HCT116 (cell line): ENCODE measurements at regions not wholly inside any gene's neighbourhood (a gene's known extent, or its start where the extent isn't known, plus 50 kb on each side); places are given as distances from the start of the nearest gene placed in this dataset.

Source experiments
- ATAC-seq: fragments of 200-7000 bp; cut with Tn5 transposase; 2 replicates; pipeline ENCODE4 v1.9.1; 2020; ENCODE audit warnings: mild to moderate bottlenecking, moderate library complexity
- BruUV-seq: library from RNA; stranded (reverse); fragments of 400-500 nt; replicated peaks from 2 replicates; lab custom pipeline; 2021; lab: Mats Ljungman, UMichigan
- CTCF ChIA-PET: fragments of 300-600 bp; sonication (Branson Sonifier 250); formaldehyde crosslinking; loops from one replicate; lab custom pipeline; 2021; ENCODE audit warnings: antibody characterized with exemption; lab: Charles Lee
- POLR2A ChIA-PET: fragments of 300-600, 350-600 bp; sonication (Branson Sonifier 250); formaldehyde crosslinking; loops from one replicate; lab custom pipeline; 2021; ENCODE audit warnings: antibody characterized with exemption; lab: Charles Lee
- RAD21 ChIA-PET, 2 experiments: fragments of 300-600 bp; sonication (Branson Sonifier 250); formaldehyde crosslinking; loops; one replicate each; lab custom pipeline; 2023; ENCODE audit warnings: low total read pairs in 2 of 2; ENCODE audit not compliant: uncharacterized antibody in 2 of 2, unreplicated experiment in 2 of 2, low non-redundant PET in 1 of 2; lab: Charles Lee
- DNase-seq: peaks from one replicate; pipeline ENCODE4 v3.0.0-alpha.2; 2010; ENCODE audit warnings: low read depth, low spot score
- H2AFZ ChIP-seq: fragments of 200-600 bp; shearing (Covaris generic), sonication (generic); 2 replicates; pipeline ENCODE4 v1.6.1; 2017; ENCODE audit warnings: low read depth, mixed run types, mixed read lengths, antibody characterized with exemption, low read length; ENCODE audit not compliant: poor library complexity, severe bottlenecking
- H3K27ac ChIP-seq: 2 replicates; pipeline ENCODE4 v1.5.1; 2012; ENCODE audit warnings: low read depth, low read length
- H3K27me3 ChIP-seq: fragments of 200-600 bp; sonication (generic); 2 replicates; pipeline ENCODE4 v1.6.1; 2016; ENCODE audit warnings: mixed run types, low read length, mixed read lengths; ENCODE audit not compliant: insufficient read depth
- H3K36me3 ChIP-seq, 2 experiments: fragments of 200-500 bp in 1 of 2; fragments of 200-600 bp in 1 of 2; sonication (Bioruptor generic) in 1 of 2; sonication (generic) in 1 of 2; 2 replicates each; pipeline versions ENCODE4 v1.5.1 to v1.6.1; 2014 to 2016; ENCODE audit warnings: low read length in 2 of 2, inconsistent platforms in 1 of 2, mixed read lengths in 1 of 2, mixed run types in 1 of 2; ENCODE audit not compliant: insufficient read depth in 2 of 2, control insufficient read depth in 1 of 2
- H3K4me1 ChIP-seq, 2 experiments: fragments of 200-600 bp in 1 of 2; sonication (generic) in 1 of 2; 2 replicates each; pipeline versions ENCODE4 v1.5.1 to v1.6.1; 2012 to 2017; ENCODE audit warnings: low read length in 2 of 2, inconsistent platforms in 1 of 2, mild to moderate bottlenecking in 1 of 2, mixed read lengths in 1 of 2, mixed run types in 1 of 2, moderate library complexity in 1 of 2; ENCODE audit not compliant: insufficient read depth in 2 of 2, control insufficient read depth in 1 of 2
- H3K4me2 ChIP-seq: fragments of 200-600 bp; sonication (generic); 2 replicates; pipeline ENCODE4 v1.6.1; 2017; ENCODE audit warnings: mixed run types, low read length, mixed read lengths
- H3K4me3 ChIP-seq, 2 experiments: fragments of 200-600 bp in 1 of 2; sonication (generic) in 1 of 2; replicated peaks in 1 of 2; 2 replicates each; pipeline ENCODE4 v1.5.1; 2011 to 2016; ENCODE audit warnings: low read length in 2 of 2, control low read depth in 1 of 2, low read depth in 1 of 2, mild to moderate bottlenecking in 1 of 2, mixed read lengths in 1 of 2, mixed run types in 1 of 2
- H3K79me2 ChIP-seq: fragments of 200-600 bp; sonication (generic); 2 replicates; pipeline ENCODE4 v1.6.1; 2017; ENCODE audit warnings: mild to moderate bottlenecking, mixed run types, low read length, moderate library complexity, mixed read lengths; ENCODE audit not compliant: insufficient read depth
- H3K9ac ChIP-seq: fragments of 200-600 bp; sonication (generic); 2 replicates; pipeline ENCODE4 v1.6.1; 2016; ENCODE audit warnings: low read length, mixed read lengths
- H3K9me2 ChIP-seq: fragments of 200-600 bp; sonication (generic), shearing (Covaris generic); 2 replicates; pipeline ENCODE4 v1.6.1; 2017; ENCODE audit warnings: mixed run types, mild to moderate bottlenecking, moderate library complexity; ENCODE audit not compliant: insufficient read depth
- H3K9me3 ChIP-seq, 2 experiments: fragments of 200-500 bp in 1 of 2; fragments of 200-600 bp in 1 of 2; sonication (Bioruptor generic) in 1 of 2; sonication (generic) in 1 of 2; 2 replicates each; pipeline ENCODE4 v1.6.1; 2014 to 2017; ENCODE audit warnings: low read length in 2 of 2, mixed read lengths in 2 of 2, inconsistent platforms in 1 of 2, low read depth in 1 of 2, mild to moderate bottlenecking in 1 of 2, mixed run types in 1 of 2, moderate library complexity in 1 of 2; ENCODE audit not compliant: control insufficient read depth in 1 of 2, insufficient read depth in 1 of 2
- H4K20me1 ChIP-seq: fragments of 200-600 bp; sonication (generic), shearing (Covaris generic); 2 replicates; pipeline ENCODE4 v1.6.1; 2017; ENCODE audit warnings: mixed run types, mild to moderate bottlenecking, moderate library complexity; ENCODE audit not compliant: insufficient read depth
- SP1 ChIP-seq: IDR thresholded peaks from 2 replicates; pipeline ENCODE4 v1.6.1; 2012; ENCODE audit warnings: low read depth
- TCF7L2 ChIP-seq: IDR thresholded peaks from 2 replicates; pipeline ENCODE4 v1.7.0; 2011; ENCODE audit warnings: borderline replicate concordance, inconsistent platforms; ENCODE audit not compliant: insufficient read depth, insufficient read length; ENCODE audit errors: extremely low read depth
- ZFX ChIP-seq: fragments of 450-650 bp; IDR thresholded peaks from 2 replicates; pipeline ENCODE4 v1.6.1; 2017
- intact Hi-C: fragments of 100-400 bp; cut with micrococcal nuclease; formaldehyde crosslinking; loops from 2 replicates; pipeline ENCODE4 v1.10.0; 2022
- TF ChIP-seq, protein P1 (sequence below): IDR thresholded peaks from 2 replicates; pipeline ENCODE4 v1.6.1; 2012; ENCODE audit warnings: low read depth
- TF ChIP-seq, protein P2 (sequence below), 3 experiments: fragments of 200-600 bp in 1 of 3; sonication (generic) in 1 of 3; IDR thresholded peaks in 2 of 3; conservative IDR thresholded peaks in 1 of 3; 2 replicates each; pipeline ENCODE4 v1.5.1; 2012 to 2017; ENCODE audit warnings: low read depth in 2 of 3, low read length in 2 of 3, antibody characterized with exemption in 1 of 3, borderline replicate concordance in 1 of 3, control low read depth in 1 of 3, mild to moderate bottlenecking in 1 of 3, mixed read lengths in 1 of 3, mixed run types in 1 of 3, moderate library complexity in 1 of 3; ENCODE audit not compliant: insufficient read depth in 1 of 3

DNA sequence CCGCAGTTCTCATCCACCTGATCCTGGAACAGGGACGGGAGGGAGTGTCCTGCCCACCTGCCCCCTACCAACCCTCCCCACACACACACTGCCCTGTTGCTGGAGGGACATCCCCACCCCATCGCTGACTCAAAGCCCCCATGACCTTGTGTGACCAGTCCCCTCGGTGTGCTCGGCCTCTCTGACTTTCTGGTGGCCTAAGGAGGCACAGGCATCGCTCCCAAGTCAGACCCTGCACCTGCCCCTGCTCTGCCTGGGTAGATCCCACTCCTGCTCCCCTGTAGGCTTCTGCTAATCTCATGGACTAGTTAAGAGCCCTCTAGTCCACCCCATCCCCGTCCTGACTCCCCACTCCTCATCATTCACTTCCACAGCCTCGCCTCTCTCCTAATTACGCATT, 58.8 kb upstream of the DOCK1 start:
- H3K27me3 ChIP-seq = peaks cover 17% of the 10 kb centered on the region
- H3K9me3 ChIP-seq = no peaks in the 10 kb centered on the region
- no peaks in the 10 kb centered on the region for H3K36me3 ChIP-seq
- H3K4me1 ChIP-seq = no peaks in the 10 kb centered on the region
- no peak overlapping the region for H3K9ac ChIP-seq
- BruUV-seq = no TSS peak
- H3K9me2 ChIP-seq = no peaks in the 10 kb centered on the region
- ChIA-PET POLR2A (no interaction called here), RAD21 (no interaction called here), CTCF (no interaction called here)
- no peak for TF ChIP-seq TCF7L2
- no peak for TF ChIP-seq ZFX
- TF ChIP-seq, protein P1, sequence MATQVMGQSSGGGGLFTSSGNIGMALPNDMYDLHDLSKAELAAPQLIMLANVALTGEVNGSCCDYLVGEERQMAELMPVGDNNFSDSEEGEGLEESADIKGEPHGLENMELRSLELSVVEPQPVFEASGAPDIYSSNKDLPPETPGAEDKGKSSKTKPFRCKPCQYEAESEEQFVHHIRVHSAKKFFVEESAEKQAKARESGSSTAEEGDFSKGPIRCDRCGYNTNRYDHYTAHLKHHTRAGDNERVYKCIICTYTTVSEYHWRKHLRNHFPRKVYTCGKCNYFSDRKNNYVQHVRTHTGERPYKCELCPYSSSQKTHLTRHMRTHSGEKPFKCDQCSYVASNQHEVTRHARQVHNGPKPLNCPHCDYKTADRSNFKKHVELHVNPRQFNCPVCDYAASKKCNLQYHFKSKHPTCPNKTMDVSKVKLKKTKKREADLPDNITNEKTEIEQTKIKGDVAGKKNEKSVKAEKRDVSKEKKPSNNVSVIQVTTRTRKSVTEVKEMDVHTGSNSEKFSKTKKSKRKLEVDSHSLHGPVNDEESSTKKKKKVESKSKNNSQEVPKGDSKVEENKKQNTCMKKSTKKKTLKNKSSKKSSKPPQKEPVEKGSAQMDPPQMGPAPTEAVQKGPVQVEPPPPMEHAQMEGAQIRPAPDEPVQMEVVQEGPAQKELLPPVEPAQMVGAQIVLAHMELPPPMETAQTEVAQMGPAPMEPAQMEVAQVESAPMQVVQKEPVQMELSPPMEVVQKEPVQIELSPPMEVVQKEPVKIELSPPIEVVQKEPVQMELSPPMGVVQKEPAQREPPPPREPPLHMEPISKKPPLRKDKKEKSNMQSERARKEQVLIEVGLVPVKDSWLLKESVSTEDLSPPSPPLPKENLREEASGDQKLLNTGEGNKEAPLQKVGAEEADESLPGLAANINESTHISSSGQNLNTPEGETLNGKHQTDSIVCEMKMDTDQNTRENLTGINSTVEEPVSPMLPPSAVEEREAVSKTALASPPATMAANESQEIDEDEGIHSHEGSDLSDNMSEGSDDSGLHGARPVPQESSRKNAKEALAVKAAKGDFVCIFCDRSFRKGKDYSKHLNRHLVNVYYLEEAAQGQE = no peak
- TF ChIP-seq SP1 = no peak
- intact Hi-C loops = no loop called here
- no peaks in the 10 kb centered on the region for H4K20me1 ChIP-seq
- no peak overlapping the region for H3K4me3 ChIP-seq
- no peaks in the 10 kb centered on the region for H3K79me2 ChIP-seq
- H2AFZ ChIP-seq = no peak overlapping the region
- H3K27ac ChIP-seq = no peak overlapping the region
- DNase-seq = no peak
- H3K4me2 ChIP-seq = no peak overlapping the region
- 0 out of 2 replicates have a peak, but pooled peaks have one; percentile 19 for ATAC-seq

DNA sequence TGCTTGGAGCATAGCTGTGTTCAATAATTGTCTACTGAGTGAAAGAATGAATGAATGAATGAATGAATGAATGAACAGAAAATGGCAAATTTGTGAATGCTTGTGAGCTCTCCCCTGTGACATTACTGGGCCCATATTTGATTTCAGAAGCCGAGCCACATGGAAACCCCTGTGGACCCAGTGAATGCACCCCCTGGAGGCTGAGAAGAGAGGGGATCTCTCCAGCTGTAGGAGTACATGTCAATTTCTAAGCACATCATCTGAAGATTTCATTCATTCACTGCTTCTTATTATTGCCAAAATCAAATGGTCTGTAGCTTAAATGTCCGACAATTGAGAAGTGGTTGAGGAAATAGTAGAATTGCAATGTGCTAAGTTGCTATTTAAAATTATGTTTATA, 58.3 kb upstream of the DOCK1 start:
- ChIA-PET RAD21 (no interaction called here), CTCF (no interaction called here), POLR2A (no interaction called here)
- H3K36me3 ChIP-seq = no peaks in the 10 kb centered on the region
- peaks cover 22% of the 10 kb centered on the region for H3K27me3 ChIP-seq
- TF ChIP-seq, protein P2, sequence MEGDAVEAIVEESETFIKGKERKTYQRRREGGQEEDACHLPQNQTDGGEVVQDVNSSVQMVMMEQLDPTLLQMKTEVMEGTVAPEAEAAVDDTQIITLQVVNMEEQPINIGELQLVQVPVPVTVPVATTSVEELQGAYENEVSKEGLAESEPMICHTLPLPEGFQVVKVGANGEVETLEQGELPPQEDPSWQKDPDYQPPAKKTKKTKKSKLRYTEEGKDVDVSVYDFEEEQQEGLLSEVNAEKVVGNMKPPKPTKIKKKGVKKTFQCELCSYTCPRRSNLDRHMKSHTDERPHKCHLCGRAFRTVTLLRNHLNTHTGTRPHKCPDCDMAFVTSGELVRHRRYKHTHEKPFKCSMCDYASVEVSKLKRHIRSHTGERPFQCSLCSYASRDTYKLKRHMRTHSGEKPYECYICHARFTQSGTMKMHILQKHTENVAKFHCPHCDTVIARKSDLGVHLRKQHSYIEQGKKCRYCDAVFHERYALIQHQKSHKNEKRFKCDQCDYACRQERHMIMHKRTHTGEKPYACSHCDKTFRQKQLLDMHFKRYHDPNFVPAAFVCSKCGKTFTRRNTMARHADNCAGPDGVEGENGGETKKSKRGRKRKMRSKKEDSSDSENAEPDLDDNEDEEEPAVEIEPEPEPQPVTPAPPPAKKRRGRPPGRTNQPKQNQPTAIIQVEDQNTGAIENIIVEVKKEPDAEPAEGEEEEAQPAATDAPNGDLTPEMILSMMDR (IDR thresholded peaks at IDR 0.05 in 2 of 3, conservative IDR thresholded peaks at IDR 0.05 in 1 of 3; ENCODE audit: borderline replicate concordance in 1 of 3, insufficient read depth in 1 of 3, low read depth in 2 of 3, low read length in 2 of 3) = peak in 2 of 3 experiments; percentile 33 to 40; a peak in 4 of 6 replicates
- TF ChIP-seq SP1 = no peak
- H2AFZ ChIP-seq = no peak overlapping the region
- no peaks in the 10 kb centered on the region for H3K9me2 ChIP-seq
- H3K4me1 ChIP-seq = no peaks in the 10 kb centered on the region
- intact Hi-C loops = no loop called here
- H3K9me3 ChIP-seq = no peaks in the 10 kb centered on the region
- no TSS peak for BruUV-seq
- no peaks in the 10 kb centered on the region for H4K20me1 ChIP-seq
- H3K4me2 ChIP-seq = no peak overlapping the region
- no peak overlapping the region for H3K9ac ChIP-seq
- ATAC-seq (peak; percentile 50; the same call in 1 of the 2 replicates), DNase-seq (no peak)
- no peaks in the 10 kb centered on the region for H3K79me2 ChIP-seq
- H3K4me3 ChIP-seq = no peak overlapping the region
- H3K27ac ChIP-seq = no peak overlapping the region
